ENCODE measurements at regions not wholly inside any gene's neighbourhood (a gene's known extent, or its start where the extent isn't known, plus 50 kb on each side); places are given as distances from the start of the nearest gene placed in this dataset.

DNA sequence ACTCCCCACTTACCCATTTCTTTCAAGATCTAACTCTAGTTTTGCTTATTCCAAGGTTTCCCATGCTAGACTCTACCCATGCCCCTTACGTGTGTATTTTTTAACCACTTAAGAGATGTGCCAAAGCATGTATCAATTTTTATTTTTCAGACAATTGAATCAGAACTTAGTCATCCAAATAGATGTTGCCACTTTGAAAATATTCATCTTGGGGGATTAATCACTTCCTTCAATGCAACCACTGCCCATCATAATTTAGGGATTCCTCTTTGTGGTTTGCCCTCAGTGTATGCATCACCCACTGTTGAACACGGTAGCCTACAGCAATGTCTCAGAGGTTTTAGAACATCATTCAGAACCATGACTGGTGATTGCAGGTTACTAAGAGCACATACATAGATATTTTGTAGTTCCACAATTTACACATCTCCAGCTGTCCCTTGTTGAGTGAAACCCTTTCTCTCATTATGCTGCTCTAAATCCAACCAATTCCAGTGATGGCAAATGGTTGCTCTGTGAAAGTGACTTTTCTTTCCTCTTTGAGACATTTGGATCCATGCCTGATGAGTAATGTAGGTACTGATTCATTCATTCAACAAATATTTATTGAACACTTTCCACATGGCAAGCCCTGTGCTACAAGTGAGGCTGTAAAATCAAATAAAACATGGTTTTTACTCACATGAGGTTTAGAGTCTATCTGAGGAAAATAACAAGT is 60.6 kb upstream of the SERP2 start:
- in situ Hi-C loops (cut with HindIII; ENCODE audit: low sequenced_read_pairs): loop anchor here (5.0 kb wide), 1 partner anchor 76 kb away; no protein-coding TSS in a partner anchor

GRCh38 chr13:44313674-44314073 is 60.0 kb upstream of the SERP2 start:
- in situ Hi-C loops (cut with HindIII; ENCODE audit: low sequenced_read_pairs): loop anchor here (5.0 kb wide), 1 partner anchor 76 kb away; no protein-coding TSS in a partner anchor

DNA sequence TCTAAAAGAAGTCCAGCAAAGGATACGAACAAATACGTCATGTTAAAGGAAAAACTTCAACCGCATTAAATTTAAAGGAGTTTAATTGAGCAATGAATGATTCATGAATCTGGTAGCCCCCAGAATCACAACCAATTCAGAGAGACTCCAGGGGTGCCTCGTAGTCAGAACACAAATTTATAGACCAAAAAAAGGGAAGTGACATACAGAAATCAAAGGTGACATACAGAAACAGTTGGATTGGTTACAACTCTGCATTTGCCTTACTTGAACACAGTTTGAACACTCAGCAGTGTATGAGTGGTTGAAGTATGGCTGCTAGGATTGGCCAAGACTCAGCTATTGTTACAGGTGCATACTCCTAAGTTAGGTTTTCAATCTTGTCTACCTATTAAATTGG is 59.5 kb upstream of the SERP2 start:
- in situ Hi-C loops (cut with HindIII; ENCODE audit: low sequenced_read_pairs): loop anchor here (5.0 kb wide), 1 partner anchor 77 kb away; no protein-coding TSS in a partner anchor

DNA sequence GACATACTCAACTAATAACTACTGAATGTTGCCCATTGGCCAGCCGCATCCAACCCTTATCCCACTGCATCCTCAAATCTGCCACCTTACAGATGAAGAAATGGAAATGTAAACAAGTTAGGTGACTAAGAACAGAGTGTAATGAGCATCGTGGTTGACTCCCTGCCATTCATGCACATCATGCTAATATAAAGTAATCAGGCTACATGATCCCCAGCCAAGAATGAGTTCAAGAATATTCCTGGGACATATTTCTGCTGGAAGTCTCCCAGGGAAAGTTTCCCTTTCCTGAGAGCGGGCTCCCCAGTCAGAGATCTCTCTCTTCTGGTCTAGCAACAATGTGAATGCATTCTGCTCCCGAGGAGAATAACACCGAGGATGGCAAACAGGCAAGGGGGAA is 55.9 kb upstream of the SERP2 start:
- in situ Hi-C loops (cut with HindIII; ENCODE audit: low sequenced_read_pairs): no loop called here

- in situ Hi-C loops (cut with HindIII; ENCODE audit: low sequenced_read_pairs): no loop called here
These were observed 55.5 kb upstream of the SERP2 start for GRCh38 chr13:44318161-44318560.

GRCh38 chr13:44320611-44321010 is 53.0 kb upstream of the SERP2 start:
- in situ Hi-C loops (cut with HindIII; ENCODE audit: low sequenced_read_pairs): no loop called here

DNA sequence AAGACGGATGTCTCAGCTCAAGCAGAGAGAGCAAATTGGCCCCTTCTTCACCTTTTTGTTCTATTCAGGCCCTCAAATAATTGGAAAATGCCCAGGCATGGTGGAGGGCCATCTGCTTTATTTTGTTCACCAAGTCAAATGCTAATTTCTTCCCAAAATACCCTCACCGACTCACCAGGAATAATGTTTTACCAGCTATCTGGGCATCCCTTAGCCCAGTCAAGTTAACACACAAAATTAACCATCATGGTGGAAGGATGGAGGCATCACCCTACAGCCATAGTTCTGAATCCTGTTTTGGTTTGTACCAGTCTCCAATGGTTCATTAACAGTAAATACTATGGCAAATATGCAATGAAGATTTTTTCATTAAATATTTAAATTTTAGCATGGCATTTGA is 51.7 kb upstream of the SERP2 start:
- in situ Hi-C loops (cut with HindIII; ENCODE audit: low sequenced_read_pairs): no loop called here

DNA sequence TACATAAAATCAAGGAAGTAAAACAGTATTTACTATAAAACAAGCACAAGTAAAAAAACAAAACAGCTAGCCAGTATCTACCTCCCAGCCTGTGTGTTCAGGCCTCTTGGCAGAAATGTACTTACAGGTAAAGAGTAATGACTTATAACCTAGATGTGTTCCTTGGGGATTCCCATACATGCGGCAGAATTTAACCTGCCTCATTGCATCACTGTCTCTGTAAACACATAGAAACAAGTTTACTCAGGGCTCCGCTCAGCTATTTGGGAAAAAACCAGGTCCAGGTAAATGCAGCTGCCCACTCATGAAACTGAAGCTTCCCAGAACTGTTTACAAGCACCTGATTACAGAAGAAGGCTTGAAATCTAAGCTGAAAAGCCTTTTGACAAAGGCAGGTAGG is 50.7 kb upstream of the SERP2 start:
- in situ Hi-C loops (cut with HindIII; ENCODE audit: low sequenced_read_pairs): no loop called here

DNA sequence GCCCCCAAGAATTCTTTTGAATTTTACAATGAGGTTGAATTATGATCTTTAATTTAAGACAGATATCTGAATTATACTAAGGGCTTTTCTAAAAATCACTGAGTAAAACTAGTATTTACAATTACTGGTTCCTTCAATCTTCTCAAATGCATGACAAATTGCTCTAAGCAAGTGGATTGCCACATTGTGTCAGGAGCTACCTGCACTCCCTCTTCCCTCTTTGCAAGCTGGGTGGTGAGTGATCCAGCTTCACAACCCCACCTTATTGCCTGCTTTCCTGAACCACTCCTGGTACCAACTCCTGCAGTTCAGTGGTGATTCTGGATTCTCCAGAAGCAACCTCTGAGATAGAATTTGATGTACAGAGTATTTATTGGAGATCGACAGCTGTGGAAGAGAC is 49.9 kb upstream of the SERP2 start:
- in situ Hi-C loops (cut with HindIII; ENCODE audit: low sequenced_read_pairs): no loop called here

All from endothelial cell of hepatic sinusoid (primary cell).